ENCODE measurements at regions not wholly inside any gene's neighbourhood (a gene's known extent, or its start where the extent isn't known, plus 50 kb on each side); places are given as distances from the start of the nearest gene placed in this dataset.

GRCh38 chr11:134725716-134726639, 313.9 kb upstream of the B3GAT1 start:
- Histone ChIP-seq H3K4me2 (ENCODE audit: extremely low read depth, insufficient read depth, low read length) (no peak overlapping the region), H3K36me3 (ENCODE audit: control insufficient read depth, insufficient read depth, low read length) (no peaks in the 10 kb centered on the region), H2AFZ (ENCODE audit: low read length) (no peak overlapping the region), H4K20me1 (ENCODE audit: control insufficient read depth, extremely low read depth, insufficient read depth, low read length) (no peaks in the 10 kb centered on the region), H3K27ac (ENCODE audit: insufficient read depth, low read length) (no peak overlapping the region), H3K27me3 (ENCODE audit: control insufficient read depth, insufficient read depth, low read length) (no peaks in the 10 kb centered on the region), H3K79me2 (ENCODE audit: control insufficient read depth, insufficient read depth, low read length) (no peaks in the 10 kb centered on the region), H3K9ac (ENCODE audit: insufficient read depth, low read length) (no peak overlapping the region), H3K4me1 (ENCODE audit: control insufficient read depth, extremely low read depth, insufficient read depth, low read length) (no peaks in the 10 kb centered on the region), H3K9me3 (ENCODE audit: control insufficient read depth, insufficient read depth, low read depth, low read length) (no peaks in the 10 kb centered on the region), H3K4me3 (replicated peaks in 1 of 4; ENCODE audit: control extremely low read depth in 1 of 4, insufficient read depth in 1 of 4, low read depth in 3 of 4, low read length in 4 of 4) (no peak overlapping the region)
- TF ChIP-seq CTCF (conservative IDR thresholded peaks at IDR 0.05 in 1 of 2, IDR thresholded peaks at IDR 0.05 in 1 of 2; ENCODE audit: low read depth in 1 of 2, low read length in 2 of 2) (no peak), EZH2 (IDR thresholded peaks at IDR 0.05; ENCODE audit: low read length, missing control alignments) (no peak)
- DNase-seq (ENCODE audit: low read depth in 2 of 2): no peak

- H2AFZ ChIP-seq (ENCODE audit: low read length): no peak overlapping the region
- H3K9me3 ChIP-seq (ENCODE audit: control insufficient read depth, insufficient read depth, low read depth, low read length): no peaks in the 10 kb centered on the region
- no peak overlapping the region for H3K4me3 ChIP-seq (replicated peaks in 1 of 4; ENCODE audit: control extremely low read depth in 1 of 4, insufficient read depth in 1 of 4, low read depth in 3 of 4, low read length in 4 of 4)
- H3K4me2 ChIP-seq (ENCODE audit: extremely low read depth, insufficient read depth, low read length): no peak overlapping the region
- H4K20me1 ChIP-seq (ENCODE audit: control insufficient read depth, extremely low read depth, insufficient read depth, low read length): no peaks in the 10 kb centered on the region
- H3K79me2 ChIP-seq (ENCODE audit: control insufficient read depth, insufficient read depth, low read length): no peaks in the 10 kb centered on the region
- no peaks in the 10 kb centered on the region for H3K36me3 ChIP-seq (ENCODE audit: control insufficient read depth, insufficient read depth, low read length)
- H3K27ac ChIP-seq (ENCODE audit: insufficient read depth, low read length): no peak overlapping the region
- H3K4me1 ChIP-seq (ENCODE audit: control insufficient read depth, extremely low read depth, insufficient read depth, low read length): no peaks in the 10 kb centered on the region
- TF ChIP-seq EZH2 (IDR thresholded peaks at IDR 0.05; ENCODE audit: low read length, missing control alignments) (no peak), CTCF (conservative IDR thresholded peaks at IDR 0.05 in 1 of 2, IDR thresholded peaks at IDR 0.05 in 1 of 2; ENCODE audit: low read depth in 1 of 2, low read length in 2 of 2) (no peak)
- H3K9ac ChIP-seq (ENCODE audit: insufficient read depth, low read length): no peak overlapping the region
- DNase-seq (ENCODE audit: low read depth in 2 of 2): no peak
- H3K27me3 ChIP-seq (ENCODE audit: control insufficient read depth, insufficient read depth, low read length): no peaks in the 10 kb centered on the region
Observed at GRCh38 chr11:134725211-134725610, 313.2 kb upstream of the B3GAT1 start.

GRCh38 chr11:134724779-134725140, 312.7 kb upstream of the B3GAT1 start:
- no peaks in the 10 kb centered on the region for H4K20me1 ChIP-seq (ENCODE audit: control insufficient read depth, extremely low read depth, insufficient read depth, low read length)
- H3K79me2 ChIP-seq (ENCODE audit: control insufficient read depth, insufficient read depth, low read length): no peaks in the 10 kb centered on the region
- no peaks in the 10 kb centered on the region for H3K36me3 ChIP-seq (ENCODE audit: control insufficient read depth, insufficient read depth, low read length)
- H3K27ac ChIP-seq (ENCODE audit: insufficient read depth, low read length): no peak overlapping the region
- no peak overlapping the region for H3K4me2 ChIP-seq (ENCODE audit: extremely low read depth, insufficient read depth, low read length)
- H3K27me3 ChIP-seq (ENCODE audit: control insufficient read depth, insufficient read depth, low read length): no peaks in the 10 kb centered on the region
- TF ChIP-seq CTCF (conservative IDR thresholded peaks at IDR 0.05 in 1 of 2, IDR thresholded peaks at IDR 0.05 in 1 of 2; ENCODE audit: low read depth in 1 of 2, low read length in 2 of 2) (no peak), EZH2 (IDR thresholded peaks at IDR 0.05; ENCODE audit: low read length, missing control alignments) (no peak)
- DNase-seq (ENCODE audit: low read depth in 2 of 2): no peak
- no peak overlapping the region for H2AFZ ChIP-seq (ENCODE audit: low read length)
- H3K4me3 ChIP-seq (replicated peaks in 1 of 4; ENCODE audit: control extremely low read depth in 1 of 4, insufficient read depth in 1 of 4, low read depth in 3 of 4, low read length in 4 of 4): no peak overlapping the region
- no peaks in the 10 kb centered on the region for H3K4me1 ChIP-seq (ENCODE audit: control insufficient read depth, extremely low read depth, insufficient read depth, low read length)
- no peak overlapping the region for H3K9ac ChIP-seq (ENCODE audit: insufficient read depth, low read length)
- no peaks in the 10 kb centered on the region for H3K9me3 ChIP-seq (ENCODE audit: control insufficient read depth, insufficient read depth, low read depth, low read length)
